ENCODE measurements at regions not wholly inside any gene's neighbourhood (a gene's known extent, or its start where the extent isn't known, plus 50 kb on each side); places are given as distances from the start of the nearest gene placed in this dataset.

DNA sequence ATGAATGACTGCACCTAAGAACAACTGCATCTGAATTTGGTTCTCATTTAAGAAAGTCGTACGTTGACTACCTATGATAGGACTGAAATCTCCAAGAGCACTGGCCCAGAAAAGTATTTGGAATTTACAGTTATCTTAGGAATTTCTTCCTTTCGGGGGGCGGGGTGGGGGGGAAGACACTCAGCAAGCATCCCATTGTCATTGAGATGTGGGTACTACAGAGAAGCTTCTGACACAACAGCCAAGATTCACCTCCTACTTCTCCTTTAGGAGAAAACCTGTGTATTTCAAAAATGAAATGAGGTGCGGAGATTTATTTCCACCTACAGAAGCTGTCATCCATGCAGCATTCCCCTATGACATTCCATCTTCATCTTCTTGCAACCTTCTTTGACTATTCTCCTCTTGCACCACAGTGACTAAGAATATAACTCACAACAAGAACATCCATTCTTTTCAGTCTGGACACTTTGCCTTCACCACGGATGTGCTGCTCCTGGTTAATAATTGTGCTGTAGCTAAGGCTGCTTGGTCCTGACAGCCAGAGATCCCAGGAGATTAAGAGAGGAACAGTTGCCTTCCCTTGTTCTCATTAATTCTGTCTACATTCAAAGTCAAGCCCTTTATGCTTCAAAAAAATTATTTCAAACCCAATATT is 98.4 kb upstream of the FRMD4A start:
- Histone ChIP-seq H3K4me1 (ENCODE audit: low read depth, poor library complexity, severe bottlenecking) (no peaks in the 10 kb centered on the region), H3K4me3 (IDR thresholded peaks at IDR 0.05; ENCODE audit: insufficient read depth, low read depth, low read length) (no peak overlapping the region)

DNA sequence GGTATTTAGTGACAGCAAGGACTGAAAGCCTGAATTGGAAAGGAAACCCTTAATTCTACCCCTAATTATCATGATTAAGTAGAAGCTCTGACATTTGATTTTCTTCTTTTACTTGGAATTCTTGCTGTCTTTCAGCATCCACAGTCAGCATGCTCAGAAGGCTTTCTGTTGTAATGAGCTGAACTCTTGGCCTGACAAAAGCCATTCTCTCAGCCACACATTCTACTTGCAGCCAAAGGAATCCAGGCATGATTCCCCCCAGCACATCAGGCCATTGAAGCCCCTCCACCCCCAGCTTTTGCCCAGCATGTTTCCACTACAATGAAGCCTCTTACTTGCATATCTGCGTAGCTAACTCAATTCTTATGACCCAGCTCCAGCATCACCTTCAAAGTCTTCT is 94.3 kb upstream of the FRMD4A start:
- Histone ChIP-seq H3K4me1 (ENCODE audit: low read depth, poor library complexity, severe bottlenecking) (no peaks in the 10 kb centered on the region), H3K79me2 (ENCODE audit: insufficient read depth, low read depth) (no peaks in the 10 kb centered on the region), H3K4me3 (IDR thresholded peaks at IDR 0.05; ENCODE audit: insufficient read depth, low read depth, low read length) (no peak overlapping the region), H3K36me3 (ENCODE audit: insufficient read depth) (no peaks in the 10 kb centered on the region), H3K27ac (no peak overlapping the region), H4K20me1 (ENCODE audit: insufficient read depth) (no peaks in the 10 kb centered on the region), H3K9ac (no peak overlapping the region), H2AFZ (ENCODE audit: low read depth) (no peak overlapping the region), H3K27me3 (ENCODE audit: insufficient read depth, low read depth) (no peaks in the 10 kb centered on the region), H3K4me2 (no peak overlapping the region)
- no peak for TF ChIP-seq CTCF (conservative IDR thresholded peaks at IDR 0.05; ENCODE audit: low read depth, low read length)

More for the DNA sequence above, 98.4 kb upstream of the FRMD4A start:
- no peaks in the 10 kb centered on the region for H4K20me1 ChIP-seq (ENCODE audit: insufficient read depth)
- H3K79me2 ChIP-seq (ENCODE audit: insufficient read depth, low read depth): no peaks in the 10 kb centered on the region
- no peaks in the 10 kb centered on the region for H3K27me3 ChIP-seq (ENCODE audit: insufficient read depth, low read depth)
- H3K9ac ChIP-seq: no peak overlapping the region
- no peak overlapping the region for H3K27ac ChIP-seq
- no peak overlapping the region for H3K4me2 ChIP-seq
- H2AFZ ChIP-seq (ENCODE audit: low read depth): no peak overlapping the region
- no peaks in the 10 kb centered on the region for H3K36me3 ChIP-seq (ENCODE audit: insufficient read depth)
- no peak for TF ChIP-seq CTCF (conservative IDR thresholded peaks at IDR 0.05; ENCODE audit: low read depth, low read length)

- Histone ChIP-seq H3K4me1 (ENCODE audit: low read depth, poor library complexity, severe bottlenecking) (no peaks in the 10 kb centered on the region), H3K79me2 (ENCODE audit: insufficient read depth, low read depth) (no peaks in the 10 kb centered on the region), H3K27ac (no peak overlapping the region), H3K27me3 (ENCODE audit: insufficient read depth, low read depth) (no peaks in the 10 kb centered on the region), H3K4me3 (IDR thresholded peaks at IDR 0.05; ENCODE audit: insufficient read depth, low read depth, low read length) (no peak overlapping the region), H4K20me1 (ENCODE audit: insufficient read depth) (no peaks in the 10 kb centered on the region), H2AFZ (ENCODE audit: low read depth) (no peak overlapping the region), H3K9ac (no peak overlapping the region; the same call in 1 of the 2 replicates), H3K36me3 (ENCODE audit: insufficient read depth) (no peaks in the 10 kb centered on the region), H3K4me2 (no peak overlapping the region)
- no peak for TF ChIP-seq CTCF (conservative IDR thresholded peaks at IDR 0.05; ENCODE audit: low read depth, low read length)
Measured at GRCh38 chr10:14423111-14423744, 92.5 kb upstream of the FRMD4A start.

DNA sequence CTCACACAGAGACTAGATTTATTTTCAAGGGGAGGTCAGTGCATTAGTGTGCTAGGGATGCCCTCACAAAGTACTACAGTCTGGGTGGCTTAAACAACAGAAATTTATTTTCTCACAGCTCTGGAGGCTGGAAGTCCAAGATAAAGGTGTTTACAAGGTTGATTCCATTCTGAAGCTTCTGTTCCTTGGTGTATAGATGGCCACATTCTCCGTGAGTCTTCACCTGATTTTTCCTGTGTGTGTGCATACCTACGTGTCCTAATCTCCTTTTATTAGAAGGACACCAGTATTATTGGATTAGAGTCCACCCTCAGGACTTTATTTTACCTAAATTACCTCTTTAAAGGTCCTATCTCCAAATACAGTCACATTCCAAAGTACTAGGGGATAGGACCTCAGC is 91.7 kb upstream of the FRMD4A start:
- Histone ChIP-seq H3K79me2 (ENCODE audit: insufficient read depth, low read depth) (no peaks in the 10 kb centered on the region), H3K27ac (no peak overlapping the region), H3K36me3 (ENCODE audit: insufficient read depth) (no peaks in the 10 kb centered on the region), H3K9ac (no peak overlapping the region), H3K4me1 (ENCODE audit: low read depth, poor library complexity, severe bottlenecking) (no peaks in the 10 kb centered on the region), H2AFZ (ENCODE audit: low read depth) (no peak overlapping the region), H3K4me2 (no peak overlapping the region), H3K4me3 (IDR thresholded peaks at IDR 0.05; ENCODE audit: insufficient read depth, low read depth, low read length) (no peak overlapping the region), H3K27me3 (ENCODE audit: insufficient read depth, low read depth) (no peaks in the 10 kb centered on the region), H4K20me1 (ENCODE audit: insufficient read depth) (no peaks in the 10 kb centered on the region)
- TF ChIP-seq CTCF (conservative IDR thresholded peaks at IDR 0.05; ENCODE audit: low read depth, low read length): no peak

Data from KMS-11 (cell line).